ENCODE measurements at regions not wholly inside any gene's neighbourhood (a gene's known extent, or its start where the extent isn't known, plus 50 kb on each side); places are given as distances from the start of the nearest gene placed in this dataset.
"Not testable (repeated sequence)": the region's sequence is repeated elsewhere in the genome, so short reads cannot be mapped to it uniquely, and the experiment has no call there.

- TF ChIP-seq POLR2A, CTCF, EP300 (IDR thresholded peaks at IDR 0.05): not testable (repeated sequence)
Observed at GRCh38 chr19:5241896-5242295, 98.7 kb downstream of the PTPRS start.
